KMS-11 (cell line): ENCODE measurements at regions not wholly inside any gene's neighbourhood (a gene's known extent, or its start where the extent isn't known, plus 50 kb on each side); places are given as distances from the start of the nearest gene placed in this dataset.

Experiments used
- H2AFZ ChIP-seq: fragments of 200-600 bp; sonication (generic); 2 replicates; pipeline ENCODE4 v1.6.1; 2016; ENCODE audit warnings: antibody characterized with exemption, mixed run types, low read depth
- H3K27ac ChIP-seq: fragments of 200-600 bp; sonication (generic); 2 replicates; pipeline ENCODE4 v1.6.1; 2016; ENCODE audit warnings: mild to moderate bottlenecking, mixed run types
- H3K27me3 ChIP-seq: fragments of 200-600 bp; sonication (generic); 2 replicates; pipeline ENCODE4 v1.6.1; 2017; ENCODE audit warnings: mild to moderate bottlenecking, low read depth, mixed run types, moderate library complexity; ENCODE audit not compliant: insufficient read depth
- H3K36me3 ChIP-seq: fragments of 200-600 bp; sonication (generic); 2 replicates; pipeline ENCODE4 v1.6.1; 2017; ENCODE audit warnings: mild to moderate bottlenecking, mixed run types; ENCODE audit not compliant: insufficient read depth
- H3K4me1 ChIP-seq: fragments of 200-600 bp; sonication (generic); 2 replicates; pipeline ENCODE4 v1.6.1; 2016; ENCODE audit warnings: mild to moderate bottlenecking, low read depth, mixed run types; ENCODE audit not compliant: poor library complexity, severe bottlenecking
- H3K4me2 ChIP-seq: fragments of 200-600 bp; sonication (generic); 2 replicates; pipeline ENCODE4 v1.7.0; 2016; ENCODE audit warnings: mild to moderate bottlenecking, mixed run types
- H3K4me3 ChIP-seq: fragments of 200-600 bp; sonication (generic); IDR thresholded peaks from 2 replicates; pipeline ENCODE4 v1.6.1; 2017; ENCODE audit warnings: low read depth, low read length, mixed read lengths; ENCODE audit not compliant: insufficient read depth
- H3K79me2 ChIP-seq: fragments of 200-600 bp; sonication (generic); 2 replicates; pipeline ENCODE4 v1.6.1; 2016; ENCODE audit warnings: low read depth, mixed run types; ENCODE audit not compliant: insufficient read depth
- H3K9ac ChIP-seq: fragments of 200-600 bp; sonication (generic); 2 replicates; pipeline ENCODE4 v1.6.1; 2016; ENCODE audit warnings: mild to moderate bottlenecking, mixed run types
- H4K20me1 ChIP-seq: fragments of 200-600 bp; sonication (generic); 2 replicates; pipeline ENCODE4 v1.6.1; 2016; ENCODE audit warnings: mild to moderate bottlenecking, mixed run types; ENCODE audit not compliant: insufficient read depth
- TF ChIP-seq, protein P1 (sequence below): fragments of 200-600 bp; sonication (generic); conservative IDR thresholded peaks from 2 replicates; pipeline ENCODE4 v1.6.1; 2017; ENCODE audit warnings: low read depth, mild to moderate bottlenecking, antibody characterized with exemption, low read length, moderate library complexity, mixed read lengths

DNA sequence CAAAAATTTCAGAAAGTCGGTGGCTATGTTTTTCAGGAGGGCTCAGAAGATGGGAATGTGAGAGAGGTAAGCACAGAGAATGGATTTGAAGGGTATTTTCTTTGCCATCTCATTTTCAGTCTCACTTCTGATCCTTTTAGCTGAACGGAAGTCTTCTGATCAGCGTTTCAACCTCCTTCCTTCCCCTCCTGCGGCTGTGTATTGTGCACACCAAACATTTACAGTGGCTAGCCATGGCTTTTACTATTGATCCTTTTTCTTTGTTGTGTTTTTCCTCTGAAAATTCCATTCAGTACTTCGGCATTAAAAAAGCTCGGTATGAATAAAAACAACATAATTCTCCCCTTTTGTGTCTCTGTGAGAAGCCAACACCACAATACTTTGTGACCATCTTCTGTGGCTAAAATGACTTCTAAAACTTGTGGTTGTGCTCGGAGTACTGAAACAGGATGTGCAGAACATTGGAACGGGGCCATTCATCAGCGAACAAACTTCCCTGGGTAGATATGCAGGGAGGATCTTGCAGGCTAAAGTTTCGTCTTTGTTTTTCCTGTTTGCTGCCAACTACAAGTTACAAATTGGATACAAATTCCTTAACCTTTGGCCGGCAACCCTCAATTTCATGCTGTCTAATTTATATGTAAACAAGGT, 260.8 kb upstream of the FAM98A start:
- Histone ChIP-seq H3K4me3 (no peak overlapping the region), H3K27me3 (no peaks in the 10 kb centered on the region), H2AFZ (no peak overlapping the region), H3K4me2 (no peak overlapping the region), H4K20me1 (no peaks in the 10 kb centered on the region), H3K36me3 (no peaks in the 10 kb centered on the region), H3K79me2 (no peaks in the 10 kb centered on the region), H3K27ac (no peak overlapping the region), H3K4me1 (no peaks in the 10 kb centered on the region), H3K9ac (no peak overlapping the region)
- TF ChIP-seq, protein P1, sequence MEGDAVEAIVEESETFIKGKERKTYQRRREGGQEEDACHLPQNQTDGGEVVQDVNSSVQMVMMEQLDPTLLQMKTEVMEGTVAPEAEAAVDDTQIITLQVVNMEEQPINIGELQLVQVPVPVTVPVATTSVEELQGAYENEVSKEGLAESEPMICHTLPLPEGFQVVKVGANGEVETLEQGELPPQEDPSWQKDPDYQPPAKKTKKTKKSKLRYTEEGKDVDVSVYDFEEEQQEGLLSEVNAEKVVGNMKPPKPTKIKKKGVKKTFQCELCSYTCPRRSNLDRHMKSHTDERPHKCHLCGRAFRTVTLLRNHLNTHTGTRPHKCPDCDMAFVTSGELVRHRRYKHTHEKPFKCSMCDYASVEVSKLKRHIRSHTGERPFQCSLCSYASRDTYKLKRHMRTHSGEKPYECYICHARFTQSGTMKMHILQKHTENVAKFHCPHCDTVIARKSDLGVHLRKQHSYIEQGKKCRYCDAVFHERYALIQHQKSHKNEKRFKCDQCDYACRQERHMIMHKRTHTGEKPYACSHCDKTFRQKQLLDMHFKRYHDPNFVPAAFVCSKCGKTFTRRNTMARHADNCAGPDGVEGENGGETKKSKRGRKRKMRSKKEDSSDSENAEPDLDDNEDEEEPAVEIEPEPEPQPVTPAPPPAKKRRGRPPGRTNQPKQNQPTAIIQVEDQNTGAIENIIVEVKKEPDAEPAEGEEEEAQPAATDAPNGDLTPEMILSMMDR: no peak

DNA sequence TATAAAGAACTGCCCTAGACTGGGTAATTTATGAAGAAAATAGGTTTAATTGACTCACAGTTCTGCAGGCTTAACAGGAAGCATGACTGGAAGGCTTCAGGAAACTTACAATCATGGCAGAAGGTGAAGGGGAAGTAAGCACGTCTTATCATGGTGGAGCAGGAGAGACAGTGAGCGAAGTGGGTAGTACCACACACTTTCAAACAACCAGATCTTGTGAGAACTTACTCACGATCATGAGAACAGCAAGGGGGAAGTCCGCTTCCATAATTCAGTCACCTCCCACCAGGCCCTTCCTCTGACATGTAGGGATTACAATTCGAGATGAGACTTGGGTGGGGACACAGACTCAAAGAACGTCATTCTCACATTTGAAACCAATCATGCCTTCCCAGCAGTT, 260.1 kb upstream of the FAM98A start:
- no peak overlapping the region for H3K4me3 ChIP-seq
- no peaks in the 10 kb centered on the region for H4K20me1 ChIP-seq
- H2AFZ ChIP-seq: no peak overlapping the region
- H3K4me1 ChIP-seq: no peaks in the 10 kb centered on the region
- TF ChIP-seq, protein P1: no peak
- no peaks in the 10 kb centered on the region for H3K36me3 ChIP-seq
- no peak overlapping the region for H3K4me2 ChIP-seq
- no peak overlapping the region for H3K27ac ChIP-seq
- no peaks in the 10 kb centered on the region for H3K79me2 ChIP-seq
- no peak overlapping the region for H3K9ac ChIP-seq
- H3K27me3 ChIP-seq: no peaks in the 10 kb centered on the region

GRCh38 chr2:33848486-33848885, 249.4 kb upstream of the FAM98A start:
- no peaks in the 10 kb centered on the region for H3K36me3 ChIP-seq
- no peaks in the 10 kb centered on the region for H3K4me1 ChIP-seq
- no peak overlapping the region for H3K27ac ChIP-seq
- no peaks in the 10 kb centered on the region; the same call in 1 of the 2 replicates for H4K20me1 ChIP-seq
- H3K79me2 ChIP-seq: no peaks in the 10 kb centered on the region
- H3K4me3 ChIP-seq: no peak overlapping the region
- TF ChIP-seq, protein P1: no peak
- no peak overlapping the region for H3K9ac ChIP-seq
- H2AFZ ChIP-seq: no peak overlapping the region
- H3K27me3 ChIP-seq: no peaks in the 10 kb centered on the region
- H3K4me2 ChIP-seq: no peak overlapping the region

DNA sequence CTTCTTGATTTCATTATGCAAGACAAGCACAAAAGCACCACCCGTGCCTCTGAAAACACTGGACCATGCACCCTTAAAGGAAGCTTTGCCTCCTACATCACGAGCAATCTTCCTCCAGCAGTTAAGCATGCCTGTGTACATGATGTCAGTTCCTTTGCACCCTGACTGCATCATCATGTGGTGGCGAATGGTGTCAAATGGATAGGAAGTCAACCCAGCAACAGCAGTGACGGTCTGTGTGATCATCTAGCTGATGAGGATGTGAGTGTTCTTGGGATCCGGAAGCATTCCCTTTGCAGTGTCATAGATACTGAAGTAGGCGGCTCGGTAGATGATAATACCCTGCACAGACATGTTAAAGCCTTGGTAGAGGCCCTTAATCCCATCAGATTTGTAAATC, 240.7 kb upstream of the FAM98A start:
- Histone ChIP-seq H3K27ac (no peak overlapping the region), H3K4me3 (no peak overlapping the region), H3K79me2 (no peaks in the 10 kb centered on the region), H3K9ac (no peak overlapping the region), H3K4me1 (no peaks in the 10 kb centered on the region), H3K4me2 (no peak overlapping the region), H3K27me3 (no peaks in the 10 kb centered on the region), H4K20me1 (no peaks in the 10 kb centered on the region; the same call in 1 of the 2 replicates), H3K36me3 (no peaks in the 10 kb centered on the region), H2AFZ (no peak overlapping the region)
- TF ChIP-seq, protein P1: no peak
